ENCODE measurements at regions not wholly inside any gene's neighbourhood (a gene's known extent, or its start where the extent isn't known, plus 50 kb on each side); places are given as distances from the start of the nearest gene placed in this dataset.

DNA sequence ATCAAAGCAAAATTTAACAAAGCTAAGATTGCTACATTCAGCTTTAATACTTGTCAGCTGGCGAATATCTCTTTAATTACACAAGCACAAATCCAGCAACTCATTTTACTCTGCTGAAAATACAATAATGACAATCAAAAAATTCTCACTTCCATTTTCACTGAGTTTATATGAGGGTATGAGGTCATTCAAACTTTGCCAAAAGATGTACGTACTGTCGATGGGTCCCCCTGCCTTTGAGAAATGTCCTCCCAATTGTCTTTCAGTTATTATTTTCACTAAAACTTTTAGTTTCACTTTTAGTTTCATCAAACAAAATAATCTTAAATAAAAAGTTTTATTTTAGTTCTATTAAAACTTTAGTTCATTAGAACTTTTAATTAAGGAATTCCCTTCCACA is 159.5 kb upstream of the WDR11 start:
- TF ChIP-seq CTCF (IDR thresholded peaks at IDR 0.05) (no peak), ZFX (IDR thresholded peaks at IDR 0.05; ENCODE audit: borderline replicate concordance) (no peak)
